B cell (primary cell): ENCODE measurements at regions not wholly inside any gene's neighbourhood (a gene's known extent, or its start where the extent isn't known, plus 50 kb on each side); places are given as distances from the start of the nearest gene placed in this dataset.

Source experiments
- ATAC-seq: fragments of 200-7000 bp; cut with Tn5 transposase; one replicate; pipeline ENCODE4 v1.10.0; 2021; ENCODE audit warnings: low read depth, mild to moderate bottlenecking, moderate number of reproducible peaks, moderate library complexity
- CTCF ChIA-PET: fragments of 350-600 bp; sonication (Branson Sonifier 250); formaldehyde crosslinking; loops from one replicate; lab custom pipeline; 2021; ENCODE audit warnings: antibody characterized with exemption, inconsistent platforms; lab: Charles Lee
- POLR2A ChIA-PET: fragments of 350-600 bp; sonication (Branson Sonifier 250); formaldehyde crosslinking; loops from one replicate; lab custom pipeline; 2021; ENCODE audit warnings: antibody characterized with exemption; lab: Charles Lee
- DNase-seq: peaks from one replicate; pipeline ENCODE4 v3.0.0; 2013
- H2AFZ ChIP-seq: 2 replicates; pipeline ENCODE4 v1.6.1; 2012; ENCODE audit warnings: mild to moderate bottlenecking, low read depth, low read length; ENCODE audit not compliant: insufficient read depth, poor library complexity, severe bottlenecking
- H3K27ac ChIP-seq, 2 donors: 1 replicate in 1 of 2; 2 replicates in 1 of 2; pipeline ENCODE4 v1.5.1; 2012 to 2013; ENCODE audit warnings: low read length in 2 of 2, mild to moderate bottlenecking in 2 of 2, moderate library complexity in 1 of 2
- H3K27me3 ChIP-seq, 4 experiments: fragments of 200-600 bp in 1 of 4; sonication (generic) in 1 of 4; replicated peaks in 1 of 4; 1 replicate in 2 of 4; 2 replicates in 2 of 4; pipeline versions ENCODE4 v1.6.1 to v1.7.0; 2013 to 2016; ENCODE audit warnings: low read length in 3 of 4, mild to moderate bottlenecking in 2 of 4, mixed read lengths in 1 of 4, moderate library complexity in 1 of 4; ENCODE audit not compliant: insufficient read depth in 4 of 4, control insufficient read depth in 3 of 4; ENCODE audit errors: control extremely low read depth in 1 of 4
- H3K36me3 ChIP-seq, 2 experiments: replicated peaks in 1 of 2; 1 replicate in 1 of 2; 2 replicates in 1 of 2; pipeline versions ENCODE4 v1.6.1 to v1.7.1; 2013; ENCODE audit warnings: low read length in 1 of 2; ENCODE audit not compliant: insufficient read depth in 2 of 2, control insufficient read depth in 1 of 2; ENCODE audit errors: control extremely low read depth in 1 of 2, extremely low read depth in 1 of 2
- H3K4me1 ChIP-seq, 2 donors: fragments of 200-600 bp in 1 of 2; sonication (generic) in 1 of 2; 1 replicate in 1 of 2; 2 replicates in 1 of 2; pipeline versions ENCODE4 v1.5.1 to v1.6.1; 2013 to 2017; ENCODE audit warnings: low read length in 2 of 2; ENCODE audit not compliant: control insufficient read depth in 2 of 2, insufficient read depth in 2 of 2
- H3K4me2 ChIP-seq: replicated peaks from 2 replicates; pipeline ENCODE3; 2012; ENCODE audit warnings: mild to moderate bottlenecking, low read depth, low read length; ENCODE audit not compliant: poor library complexity, severe bottlenecking
- H3K4me3 ChIP-seq, 5 experiments: fragments of 200-600 bp in 1 of 5; sonication (generic) in 1 of 5; 1 replicate in 3 of 5; 2 replicates in 2 of 5; pipeline versions ENCODE4 v1.5.1 to v1.7.0; 2011 to 2016; ENCODE audit warnings: low read length in 4 of 5, mild to moderate bottlenecking in 4 of 5, low read depth in 2 of 5, control low read depth in 1 of 5, moderate library complexity in 1 of 5; ENCODE audit not compliant: insufficient read depth in 1 of 5; ENCODE audit errors: control extremely low read depth in 1 of 5, extremely low read depth in 1 of 5
- H3K79me2 ChIP-seq: fragments of 200-600 bp; sonication (generic); one replicate; pipeline ENCODE4 v1.6.0; 2016; ENCODE audit warnings: low read length; ENCODE audit not compliant: control insufficient read depth, insufficient read depth
- H3K9ac ChIP-seq: fragments of 200-600 bp; sonication (generic); 2 replicates; pipeline ENCODE4 v1.6.1; 2017; ENCODE audit warnings: mild to moderate bottlenecking, low read length, moderate library complexity
- H3K9me3 ChIP-seq, 3 donors: one replicate each; pipeline versions ENCODE4 v1.6.1 to v1.7.1; 2013; ENCODE audit warnings: low read length in 2 of 3; ENCODE audit not compliant: control insufficient read depth in 2 of 3, insufficient read depth in 1 of 3; ENCODE audit errors: control extremely low read depth in 1 of 3
- H4K20me1 ChIP-seq: 2 replicates; pipeline ENCODE4 v1.6.0; 2012; ENCODE audit warnings: mild to moderate bottlenecking, low read length; ENCODE audit not compliant: insufficient read depth, control insufficient read depth, poor library complexity, severe bottlenecking
- H3K27ac Mint-ChIP-seq: one replicate; pipeline ENCODE4 v1.8.0; 2021; ENCODE audit warnings: mixed read lengths
- H3K27me3 Mint-ChIP-seq: one replicate; pipeline ENCODE4 v1.8.0; 2021; ENCODE audit warnings: mixed read lengths
- H3K4me1 Mint-ChIP-seq: one replicate; pipeline ENCODE4 v1.8.0; 2021; ENCODE audit warnings: mixed read lengths
- H3K4me3 Mint-ChIP-seq: one replicate; pipeline ENCODE4 v1.8.0; 2021; ENCODE audit warnings: mixed read lengths
- H3K9me3 Mint-ChIP-seq: one replicate; pipeline ENCODE4 v1.8.0; 2022; ENCODE audit warnings: mixed read lengths; ENCODE audit not compliant: insufficient read depth
- CTCF ChIP-seq: fragments of 200-600 bp; IDR thresholded peaks from one replicate; pipeline ENCODE4 v1.8.0; 2022; ENCODE audit warnings: antibody characterized with exemption, mild to moderate bottlenecking
- EZH2 ChIP-seq: IDR thresholded peaks from 2 replicates; pipeline ENCODE4 v1.6.1; 2012; ENCODE audit warnings: borderline replicate concordance, low read depth, mild to moderate bottlenecking, moderate library complexity, low read length; ENCODE audit not compliant: insufficient read depth, poor library complexity, severe bottlenecking
- WGBS: methylation state at CpG from one replicate; pipeline ENCODE4 v1.1.5; 2013; ENCODE audit warnings: missing lambda C conversion rate; ENCODE audit not compliant: insufficient coverage; 5-methylcytosine and 5-hydroxymethylcytosine counted together
- intact Hi-C: fragments of 100-400 bp; cut with micrococcal nuclease; formaldehyde crosslinking; loops from one replicate; pipeline ENCODE4 v1.10.0; 2022

GRCh38 chr2:226414335-226414734 is 385.3 kb downstream of the IRS1 start:
- no peak overlapping the region for H3K27ac ChIP-seq
- TF ChIP-seq CTCF, result no peak
- no peak for TF ChIP-seq EZH2
- H3K4me2 ChIP-seq, result no peak overlapping the region
- H3K27me3 ChIP-seq, result no peaks in the 10 kb centered on the region
- Mint-ChIP-seq H3K9me3 (no peaks in the 10 kb centered on the region), H3K4me1 (no peaks in the 10 kb centered on the region), H3K27me3 (peaks cover 16% of the 10 kb centered on the region), H3K4me3 (no peak overlapping the region), H3K27ac (no peak overlapping the region)
- H3K9me3 ChIP-seq, result no peaks in the 10 kb centered on the region
- ChIA-PET CTCF (no interaction called here), POLR2A (no interaction called here)
- H2AFZ ChIP-seq, result no peak overlapping the region
- DNase-seq (no peak), ATAC-seq (no peak)
- H4K20me1 ChIP-seq, result no peaks in the 10 kb centered on the region
- H3K4me1 ChIP-seq, result no peaks in the 10 kb centered on the region
- no CpG with 5 or more reads among the region's 2 CpGs for WGBS
- H3K4me3 ChIP-seq, result no peak overlapping the region
- no peaks in the 10 kb centered on the region for H3K36me3 ChIP-seq
- H3K79me2 ChIP-seq, result no peaks in the 10 kb centered on the region
- intact Hi-C loops, result no loop called here
- H3K9ac ChIP-seq, result no peak overlapping the region

GRCh38 chr2:226413498-226414130 is 386.0 kb downstream of the IRS1 start:
- H4K20me1 ChIP-seq, result no peaks in the 10 kb centered on the region
- WGBS, result 10% methylated on average over 1 of the region's 2 CpGs
- H3K27ac ChIP-seq, result no peak overlapping the region
- no peak overlapping the region for H3K4me2 ChIP-seq
- no peaks in the 10 kb centered on the region for H3K9me3 Mint-ChIP-seq
- no peak overlapping the region for H3K4me3 ChIP-seq
- ATAC-seq, result no peak
- TF ChIP-seq EZH2 (no peak), CTCF (no peak)
- H3K9ac ChIP-seq, result no peak overlapping the region
- H3K79me2 ChIP-seq, result no peaks in the 10 kb centered on the region
- H3K4me1 Mint-ChIP-seq, result no peaks in the 10 kb centered on the region
- POLR2A ChIA-PET, result no interaction called here
- H2AFZ ChIP-seq, result no peak overlapping the region
- no peaks in the 10 kb centered on the region for H3K4me1 ChIP-seq
- no peaks in the 10 kb centered on the region for H3K27me3 ChIP-seq
- no peak overlapping the region for H3K4me3 Mint-ChIP-seq
- H3K27me3 Mint-ChIP-seq, result peaks cover 20% of the 10 kb centered on the region
- no peaks in the 10 kb centered on the region for H3K9me3 ChIP-seq
- CTCF ChIA-PET, result no interaction called here
- no peak overlapping the region for H3K27ac Mint-ChIP-seq
- intact Hi-C loops, result no loop called here
- DNase-seq, result no peak
- H3K36me3 ChIP-seq, result no peaks in the 10 kb centered on the region
